Naive B cell (primary cell): ENCODE measurements at regions not wholly inside any gene's neighbourhood (a gene's known extent, or its start where the extent isn't known, plus 50 kb on each side); places are given as distances from the start of the nearest gene placed in this dataset.
A peak's percentile ranks its signal among the peaks of the same experiment; 100 is the strongest.

Experiments
- ATAC-seq, 2 donors: fragments of 150-1000 bp; cut with Tn5 transposase; 2 replicates each; pipeline ENCODE4 v1.10.0; 2021; ENCODE audit warnings: low read depth in 2 of 2, mild to moderate bottlenecking in 2 of 2, moderate library complexity in 2 of 2
- DNase-seq: peaks from one replicate; pipeline ENCODE4 v3.0.0; 2022
- H3K27ac Mint-ChIP-seq, 6 donors: one replicate each; pipeline ENCODE4 v1.8.0; 2020 to 2022; ENCODE audit warnings: mild to moderate bottlenecking in 6 of 6, mixed read lengths in 6 of 6, moderate library complexity in 5 of 6, inconsistent platforms in 2 of 6
- H3K27me3 Mint-ChIP-seq, 3 donors: one replicate each; pipeline ENCODE4 v1.8.0; 2021 to 2022; ENCODE audit warnings: mixed read lengths in 3 of 3, mild to moderate bottlenecking in 1 of 3
- H3K36me3 Mint-ChIP-seq, 2 donors: one replicate each; pipeline ENCODE4 v1.8.0; 2020 to 2022; ENCODE audit warnings: mixed read lengths in 2 of 2, inconsistent platforms in 1 of 2, mild to moderate bottlenecking in 1 of 2
- H3K4me1 Mint-ChIP-seq, 3 donors: one replicate each; pipeline ENCODE4 v1.8.0; 2020 to 2022; ENCODE audit warnings: mixed read lengths in 3 of 3, inconsistent platforms in 1 of 3, mild to moderate bottlenecking in 1 of 3, moderate library complexity in 1 of 3
- H3K4me3 Mint-ChIP-seq, 8 donors: one replicate each; pipeline ENCODE4 v1.8.0; 2020 to 2022; ENCODE audit warnings: mild to moderate bottlenecking in 8 of 8, mixed read lengths in 8 of 8, moderate library complexity in 8 of 8, inconsistent platforms in 2 of 8
- H3K9me3 Mint-ChIP-seq, 7 donors: one replicate each; pipeline ENCODE4 v1.8.0; 2020 to 2022; ENCODE audit warnings: mixed read lengths in 7 of 7, mild to moderate bottlenecking in 5 of 7, inconsistent platforms in 2 of 7, moderate library complexity in 1 of 7

- no peak for ATAC-seq
- H3K27me3 Mint-ChIP-seq: peaks cover 0 to 9% (median 0%) of the 10 kb centered on the region in 3 donors
- H3K4me1 Mint-ChIP-seq: no peaks in the 10 kb centered on the region
- no peak overlapping the region for H3K27ac Mint-ChIP-seq
- H3K4me3 Mint-ChIP-seq: no peak overlapping the region
- peaks cover 0 to 11% (median 2%) of the 10 kb centered on the region in 7 donors for H3K9me3 Mint-ChIP-seq
- no peak for DNase-seq
- no peaks in the 10 kb centered on the region for H3K36me3 Mint-ChIP-seq
These were observed 162.5 kb upstream of the NTM start for GRCh38 chr11:131207901-131208300.

- DNase-seq (no peak), ATAC-seq (no peak)
- no peak overlapping the region for H3K4me3 Mint-ChIP-seq
- no peak overlapping the region for H3K27ac Mint-ChIP-seq
- peaks cover 2 to 11% (median 4%) of the 10 kb centered on the region in 7 donors for H3K9me3 Mint-ChIP-seq
- H3K27me3 Mint-ChIP-seq: peaks cover 0 to 8% (median 7%) of the 10 kb centered on the region in 3 donors
- peaks cover 0 to 7% of the 10 kb centered on the region in 2 donors for H3K36me3 Mint-ChIP-seq
- H3K4me1 Mint-ChIP-seq: no peaks in the 10 kb centered on the region
These were observed 152.8 kb upstream of the NTM start for GRCh38 chr11:131217313-131218310.

- ATAC-seq: no peak
- H3K27ac Mint-ChIP-seq: no peak overlapping the region
- peaks cover 0 to 8% (median 7%) of the 10 kb centered on the region in 3 donors for H3K27me3 Mint-ChIP-seq
- no peak overlapping the region for H3K4me3 Mint-ChIP-seq
- H3K36me3 Mint-ChIP-seq: peaks cover 0 to 7% of the 10 kb centered on the region in 2 donors
- no peaks in the 10 kb centered on the region for H3K4me1 Mint-ChIP-seq
- no peak for DNase-seq
- H3K9me3 Mint-ChIP-seq: peaks cover 2 to 11% (median 4%) of the 10 kb centered on the region in 7 donors
These were observed 151.9 kb upstream of the NTM start for GRCh38 chr11:131218542-131218941.

GRCh38 chr11:131219646-131220045, 150.8 kb upstream of the NTM start:
- no peak for DNase-seq
- Mint-ChIP-seq H3K4me1 (no peaks in the 10 kb centered on the region), H3K36me3 (peaks cover 0 to 7% of the 10 kb centered on the region in 2 donors), H3K27me3 (peaks cover 0 to 8% (median 7%) of the 10 kb centered on the region in 3 donors), H3K4me3 (no peak overlapping the region), H3K9me3 (peaks cover 4 to 11% (median 4%) of the 10 kb centered on the region in 7 donors), H3K27ac (no peak overlapping the region)
- ATAC-seq: no peak

- Mint-ChIP-seq H3K4me3 (no peak overlapping the region), H3K4me1 (no peaks in the 10 kb centered on the region), H3K9me3 (peaks cover 3 to 15% (median 7%) of the 10 kb centered on the region in 7 donors), H3K36me3 (peaks cover 0 to 7% of the 10 kb centered on the region in 2 donors), H3K27me3 (peaks cover 0 to 8% (median 7%) of the 10 kb centered on the region in 3 donors), H3K27ac (no peak overlapping the region)
- no peak for DNase-seq
- no peak for ATAC-seq
These were observed 147.0 kb upstream of the NTM start for GRCh38 chr11:131223198-131223991.

GRCh38 chr11:131228378-131228777, 142.0 kb upstream of the NTM start:
- H3K4me1 Mint-ChIP-seq: no peaks in the 10 kb centered on the region
- DNase-seq (no peak), ATAC-seq (no peak)
- peaks cover 0 to 15% (median 4%) of the 10 kb centered on the region in 7 donors for H3K9me3 Mint-ChIP-seq
- no peak overlapping the region for H3K27ac Mint-ChIP-seq
- no peak overlapping the region for H3K4me3 Mint-ChIP-seq
- H3K36me3 Mint-ChIP-seq: no peaks in the 10 kb centered on the region
- peaks cover 0 to 6% (median 0%) of the 10 kb centered on the region in 3 donors for H3K27me3 Mint-ChIP-seq

GRCh38 chr11:131229221-131229620, 141.2 kb upstream of the NTM start:
- ATAC-seq (no peak), DNase-seq (no peak)
- Mint-ChIP-seq H3K4me1 (no peaks in the 10 kb centered on the region), H3K27me3 (peaks cover 0 to 6% (median 0%) of the 10 kb centered on the region in 3 donors), H3K9me3 (peaks cover 0 to 13% (median 4%) of the 10 kb centered on the region in 7 donors), H3K4me3 (no peak overlapping the region), H3K27ac (no peak overlapping the region), H3K36me3 (no peaks in the 10 kb centered on the region)

- DNase-seq (no peak), ATAC-seq (no peak)
- no peak overlapping the region for H3K4me3 Mint-ChIP-seq
- no peak overlapping the region for H3K27ac Mint-ChIP-seq
- no peaks in the 10 kb centered on the region for H3K4me1 Mint-ChIP-seq
- peaks cover 0 to 4% (median 0%) of the 10 kb centered on the region in 7 donors for H3K9me3 Mint-ChIP-seq
- peaks cover 0 to 6% (median 0%) of the 10 kb centered on the region in 3 donors for H3K27me3 Mint-ChIP-seq
- no peaks in the 10 kb centered on the region for H3K36me3 Mint-ChIP-seq
These were observed 139.0 kb upstream of the NTM start for GRCh38 chr11:131231317-131231940.

GRCh38 chr11:131232261-131232660, 138.2 kb upstream of the NTM start:
- peak overlapping the region in 1 of 6 donors; percentile 33 for H3K27ac Mint-ChIP-seq
- peaks cover 0 to 3% (median 0%) of the 10 kb centered on the region in 7 donors for H3K9me3 Mint-ChIP-seq
- no peak overlapping the region for H3K4me3 Mint-ChIP-seq
- peaks cover 0 to 6% (median 0%) of the 10 kb centered on the region in 3 donors for H3K27me3 Mint-ChIP-seq
- ATAC-seq (no peak), DNase-seq (no peak)
- H3K4me1 Mint-ChIP-seq: no peaks in the 10 kb centered on the region
- no peaks in the 10 kb centered on the region for H3K36me3 Mint-ChIP-seq

- Mint-ChIP-seq H3K36me3 (no peaks in the 10 kb centered on the region), H3K4me3 (no peak overlapping the region), H3K4me1 (no peaks in the 10 kb centered on the region), H3K27ac (no peak overlapping the region), H3K27me3 (peaks cover 0 to 6% (median 3%) of the 10 kb centered on the region in 3 donors), H3K9me3 (peaks cover 0 to 4% (median 0%) of the 10 kb centered on the region in 7 donors)
- DNase-seq (no peak), ATAC-seq (no peak)
These were observed 136.2 kb upstream of the NTM start for GRCh38 chr11:131234221-131234620.

GRCh38 chr11:131235328-131236298, 134.8 kb upstream of the NTM start:
- Mint-ChIP-seq H3K27ac (peak overlapping the region in 1 of 6 donors; percentile 69), H3K9me3 (peaks cover 0 to 4% (median 0%) of the 10 kb centered on the region in 7 donors), H3K36me3 (no peaks in the 10 kb centered on the region), H3K4me3 (no peak overlapping the region), H3K4me1 (no peaks in the 10 kb centered on the region), H3K27me3 (peaks cover 0 to 6% (median 3%) of the 10 kb centered on the region in 3 donors)
- DNase-seq (no peak), ATAC-seq (no peak)

- Mint-ChIP-seq H3K4me3 (no peak overlapping the region), H3K27me3 (peaks cover 0 to 12% (median 6%) of the 10 kb centered on the region in 3 donors), H3K36me3 (no peaks in the 10 kb centered on the region), H3K9me3 (peaks cover 0 to 6% (median 4%) of the 10 kb centered on the region in 7 donors), H3K4me1 (no peaks in the 10 kb centered on the region), H3K27ac (no peak overlapping the region)
- ATAC-seq (no peak), DNase-seq (no peak)
These were observed 130.0 kb upstream of the NTM start for GRCh38 chr11:131240421-131240820.
